AG09309 (cell line): ENCODE measurements at regions not wholly inside any gene's neighbourhood (a gene's known extent, or its start where the extent isn't known, plus 50 kb on each side); places are given as distances from the start of the nearest gene placed in this dataset.

ENCODE experiments used
- DNase-seq: peaks from one replicate; pipeline ENCODE4 v3.0.0-alpha.2; 2010; ENCODE audit warnings: low read depth
- H3K4me3 ChIP-seq: 2 replicates; pipeline ENCODE4 v1.5.1; 2011; ENCODE audit warnings: mild to moderate bottlenecking, low read depth, low read length, moderate library complexity; ENCODE audit not compliant: control insufficient read depth
- CTCF ChIP-seq: IDR thresholded peaks from 2 replicates; pipeline ENCODE4 v1.5.1; 2011; ENCODE audit warnings: mild to moderate bottlenecking, low read depth, low read length, inconsistent platforms; ENCODE audit not compliant: insufficient read depth, control insufficient read depth; ENCODE audit errors: missing control alignments

DNA sequence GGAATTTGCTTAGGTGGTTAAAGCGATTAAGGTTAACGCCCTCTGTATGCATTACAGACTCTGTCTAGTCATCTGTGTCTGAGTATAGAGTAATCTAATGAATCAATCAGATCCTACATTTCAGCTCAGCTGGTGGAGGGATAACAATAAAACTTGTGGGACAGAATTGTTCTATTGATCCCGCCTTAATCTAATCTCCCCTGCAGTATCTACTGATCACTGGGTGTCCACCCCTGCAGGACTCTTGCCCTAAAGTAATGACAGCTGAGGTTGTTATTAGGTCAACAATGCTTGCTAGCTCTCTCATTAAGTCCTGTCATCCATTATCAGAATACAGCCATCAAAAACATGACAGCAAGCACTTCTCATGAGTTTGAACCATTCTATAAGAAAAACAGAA lies 462.6 kb upstream of the TMEFF2 start:
- no peak overlapping the region for H3K4me3 ChIP-seq
- TF ChIP-seq CTCF: no peak
- no peak for DNase-seq

GRCh38 chr2:192655916-192656315 lies 461.2 kb upstream of the TMEFF2 start:
- DNase-seq: no peak
- no peak overlapping the region for H3K4me3 ChIP-seq
- TF ChIP-seq CTCF: no peak

- no peak for DNase-seq
- TF ChIP-seq CTCF: no peak
- no peak overlapping the region for H3K4me3 ChIP-seq
Measured at GRCh38 chr2:192645811-192646598, 451.3 kb upstream of the TMEFF2 start.

- no peak for DNase-seq
- no peak for TF ChIP-seq CTCF
- no peak overlapping the region for H3K4me3 ChIP-seq
Measured at GRCh38 chr2:192634557-192634956, 439.8 kb upstream of the TMEFF2 start.

- no peak overlapping the region for H3K4me3 ChIP-seq
- no peak for TF ChIP-seq CTCF
Measured at GRCh38 chr2:192628017-192628416, 433.3 kb upstream of the TMEFF2 start.

DNA sequence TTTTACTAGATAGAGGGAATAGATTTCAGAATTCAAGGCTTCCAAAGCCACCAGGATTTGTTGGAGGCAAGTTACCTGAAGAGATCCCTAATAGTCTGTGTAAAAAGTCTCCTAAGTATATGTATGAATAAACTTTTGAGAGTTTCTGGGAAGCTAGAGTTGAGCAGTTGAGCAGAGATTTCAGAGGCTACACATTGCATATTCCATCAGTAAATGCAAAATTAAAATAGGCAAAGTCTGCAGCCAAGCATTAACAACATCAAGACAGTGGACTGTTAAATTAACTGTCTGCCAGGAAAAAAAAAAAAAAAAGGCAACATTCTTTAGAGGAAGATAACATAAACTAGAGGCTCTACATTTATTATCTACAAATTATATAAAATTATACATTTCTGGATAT lies 420.4 kb upstream of the TMEFF2 start:
- H3K4me3 ChIP-seq: no peak overlapping the region
- TF ChIP-seq CTCF: no peak
- DNase-seq: no peak

More at GRCh38 chr2:192628017-192628416, 433.3 kb upstream of the TMEFF2 start:
- no peak for DNase-seq
